ENCODE measurements at regions not wholly inside any gene's neighbourhood (a gene's known extent, or its start where the extent isn't known, plus 50 kb on each side); places are given as distances from the start of the nearest gene placed in this dataset.

- ChIA-PET CTCF (interaction anchor here (0.6 kb wide), 1 partner anchor 1041 kb away, joined by 4 read pairs; no protein-coding TSS in a partner anchor), POLR2A (no interaction called here)
- Histone ChIP-seq H3K27ac (ENCODE audit: low read length in 2 of 2) (no peak overlapping the region), H3K4me1 (ENCODE audit: control insufficient read depth in 2 of 2, insufficient read depth in 2 of 2, low read length in 2 of 2) (peaks cover 0 to 2% of the 10 kb centered on the region in 2 donors), H2AFZ (ENCODE audit: insufficient read depth, low read depth, low read length, poor library complexity, severe bottlenecking) (no peak overlapping the region), H3K27me3 (replicated peaks in 1 of 4; ENCODE audit: control extremely low read depth in 1 of 4, control insufficient read depth in 3 of 4, insufficient read depth in 4 of 4, low read length in 3 of 4) (no peaks in the 10 kb centered on the region), H3K9ac (ENCODE audit: low read length) (no peak overlapping the region), H3K4me3 (ENCODE audit: control extremely low read depth in 1 of 5, extremely low read depth in 1 of 5, insufficient read depth in 1 of 5, low read depth in 2 of 5, low read length in 4 of 5) (no peak overlapping the region), H3K36me3 (replicated peaks in 1 of 2; ENCODE audit: control extremely low read depth in 1 of 2, control insufficient read depth in 1 of 2, extremely low read depth in 1 of 2, insufficient read depth in 2 of 2, low read length in 1 of 2) (no peaks in the 10 kb centered on the region), H3K4me2 (replicated peaks; ENCODE audit: low read depth, low read length, poor library complexity, severe bottlenecking) (no peak overlapping the region), H4K20me1 (ENCODE audit: control insufficient read depth, insufficient read depth, low read length, poor library complexity, severe bottlenecking) (no peaks in the 10 kb centered on the region), H3K9me3 (ENCODE audit: control extremely low read depth in 1 of 3, control insufficient read depth in 2 of 3, insufficient read depth in 1 of 3, low read length in 2 of 3) (no peaks in the 10 kb centered on the region), H3K79me2 (ENCODE audit: control insufficient read depth, insufficient read depth, low read length) (no peaks in the 10 kb centered on the region)
- no peak for TF ChIP-seq EZH2 (IDR thresholded peaks at IDR 0.05; ENCODE audit: borderline replicate concordance, insufficient read depth, low read depth, low read length, poor library complexity, severe bottlenecking)
- whole genome bisulfite sequencing (ENCODE audit: insufficient coverage) = 79% methylated on average over 11 of the region's 13 CpGs
- intact Hi-C loops (cut with micrococcal nuclease) = no loop called here
- Mint-ChIP-seq H3K4me1 (no peaks in the 10 kb centered on the region), H3K27ac (no peak overlapping the region), H3K4me3 (no peak overlapping the region), H3K9me3 (ENCODE audit: insufficient read depth) (no peaks in the 10 kb centered on the region), H3K27me3 (peaks cover 25% of the 10 kb centered on the region)
- DNase-seq = no peak
- ATAC-seq (ENCODE audit: low read depth) = no peak
Observed at GRCh38 chr2:105541189-105542050, 142.6 kb upstream of the FHL2 start.

GRCh38 chr2:105540642-105541041 lies 141.8 kb upstream of the FHL2 start:
- no peak overlapping the region for H3K27ac ChIP-seq (ENCODE audit: low read length in 2 of 2)
- no peaks in the 10 kb centered on the region for H3K36me3 ChIP-seq (replicated peaks in 1 of 2; ENCODE audit: control extremely low read depth in 1 of 2, control insufficient read depth in 1 of 2, extremely low read depth in 1 of 2, insufficient read depth in 2 of 2, low read length in 1 of 2)
- peaks cover 22% of the 10 kb centered on the region for H3K27me3 Mint-ChIP-seq
- H3K79me2 ChIP-seq (ENCODE audit: control insufficient read depth, insufficient read depth, low read length) = no peaks in the 10 kb centered on the region
- ChIA-PET POLR2A (no interaction called here), CTCF (no interaction called here)
- no peaks in the 10 kb centered on the region for H4K20me1 ChIP-seq (ENCODE audit: control insufficient read depth, insufficient read depth, low read length, poor library complexity, severe bottlenecking)
- H3K9ac ChIP-seq (ENCODE audit: low read length) = no peak overlapping the region
- intact Hi-C loops (cut with micrococcal nuclease) = no loop called here
- TF ChIP-seq EZH2 (IDR thresholded peaks at IDR 0.05; ENCODE audit: borderline replicate concordance, insufficient read depth, low read depth, low read length, poor library complexity, severe bottlenecking) (no peak), CTCF (IDR thresholded peaks at IDR 0.05) (no peak)
- DNase-seq (no peak), ATAC-seq (ENCODE audit: low read depth) (no peak)
- H3K4me1 ChIP-seq (ENCODE audit: control insufficient read depth in 2 of 2, insufficient read depth in 2 of 2, low read length in 2 of 2) = no peaks in the 10 kb centered on the region
- no peaks in the 10 kb centered on the region for H3K9me3 Mint-ChIP-seq (ENCODE audit: insufficient read depth)
- no peak overlapping the region for H3K4me2 ChIP-seq (replicated peaks; ENCODE audit: low read depth, low read length, poor library complexity, severe bottlenecking)
- no peak overlapping the region for H3K4me3 ChIP-seq (ENCODE audit: control extremely low read depth in 1 of 5, extremely low read depth in 1 of 5, insufficient read depth in 1 of 5, low read depth in 2 of 5, low read length in 4 of 5)
- no peak overlapping the region for H3K27ac Mint-ChIP-seq
- no peaks in the 10 kb centered on the region for H3K9me3 ChIP-seq (ENCODE audit: control extremely low read depth in 1 of 3, control insufficient read depth in 2 of 3, insufficient read depth in 1 of 3, low read length in 2 of 3)
- no peak overlapping the region for H2AFZ ChIP-seq (ENCODE audit: insufficient read depth, low read depth, low read length, poor library complexity, severe bottlenecking)
- no peaks in the 10 kb centered on the region for H3K27me3 ChIP-seq (replicated peaks in 1 of 4; ENCODE audit: control extremely low read depth in 1 of 4, control insufficient read depth in 3 of 4, insufficient read depth in 4 of 4, low read length in 3 of 4)
- H3K4me3 Mint-ChIP-seq = no peak overlapping the region
- no CpG with 5 or more reads among the region's 2 CpGs for WGBS (ENCODE audit: insufficient coverage)
- no peaks in the 10 kb centered on the region for H3K4me1 Mint-ChIP-seq
